Right atrium auricular region (tissue), 2 donors: ENCODE measurements at regions not wholly inside any gene's neighbourhood (a gene's known extent, or its start where the extent isn't known, plus 50 kb on each side); places are given as distances from the start of the nearest gene placed in this dataset.

Experiments used
- DNase-seq: peaks from one replicate; pipeline ENCODE4 v3.0.0-alpha.2; 2019; ENCODE audit warnings: low spot score
- H3K27ac ChIP-seq, 2 donors: fragments of 200-600 bp; sonication (generic); 1 replicate in 1 of 2; 2 replicates in 1 of 2; pipeline ENCODE4 v1.5.1; 2016 to 2019
- H3K27me3 ChIP-seq, 2 donors: fragments of 200-600 bp; sonication (generic); one replicate each; pipeline versions ENCODE4 v1.5.1 to v1.6.0; 2017 to 2019
- H3K36me3 ChIP-seq: fragments of 200-600 bp; sonication (generic); one replicate; pipeline ENCODE4 v1.5.1; 2016
- H3K4me1 ChIP-seq, 2 donors: fragments of 200-600 bp; sonication (generic); one replicate each; pipeline versions ENCODE4 v1.5.1 to v1.6.0; 2017 to 2019
- H3K4me3 ChIP-seq, 2 donors: fragments of 200-600 bp; sonication (generic); 1 replicate in 1 of 2; 2 replicates in 1 of 2; pipeline ENCODE4 v1.5.1; 2017 to 2019; ENCODE audit warnings: mild to moderate bottlenecking in 1 of 2, moderate library complexity in 1 of 2
- H3K9me3 ChIP-seq, 2 donors: fragments of 200-600 bp; sonication (generic); one replicate each; pipeline ENCODE4 v1.5.1; 2019
- CTCF ChIP-seq, 2 donors: fragments of 200-600 bp; sonication (generic); IDR thresholded peaks; one replicate each; pipeline ENCODE4 v1.5.1; 2019; ENCODE audit warnings: antibody characterized with exemption in 2 of 2

DNA sequence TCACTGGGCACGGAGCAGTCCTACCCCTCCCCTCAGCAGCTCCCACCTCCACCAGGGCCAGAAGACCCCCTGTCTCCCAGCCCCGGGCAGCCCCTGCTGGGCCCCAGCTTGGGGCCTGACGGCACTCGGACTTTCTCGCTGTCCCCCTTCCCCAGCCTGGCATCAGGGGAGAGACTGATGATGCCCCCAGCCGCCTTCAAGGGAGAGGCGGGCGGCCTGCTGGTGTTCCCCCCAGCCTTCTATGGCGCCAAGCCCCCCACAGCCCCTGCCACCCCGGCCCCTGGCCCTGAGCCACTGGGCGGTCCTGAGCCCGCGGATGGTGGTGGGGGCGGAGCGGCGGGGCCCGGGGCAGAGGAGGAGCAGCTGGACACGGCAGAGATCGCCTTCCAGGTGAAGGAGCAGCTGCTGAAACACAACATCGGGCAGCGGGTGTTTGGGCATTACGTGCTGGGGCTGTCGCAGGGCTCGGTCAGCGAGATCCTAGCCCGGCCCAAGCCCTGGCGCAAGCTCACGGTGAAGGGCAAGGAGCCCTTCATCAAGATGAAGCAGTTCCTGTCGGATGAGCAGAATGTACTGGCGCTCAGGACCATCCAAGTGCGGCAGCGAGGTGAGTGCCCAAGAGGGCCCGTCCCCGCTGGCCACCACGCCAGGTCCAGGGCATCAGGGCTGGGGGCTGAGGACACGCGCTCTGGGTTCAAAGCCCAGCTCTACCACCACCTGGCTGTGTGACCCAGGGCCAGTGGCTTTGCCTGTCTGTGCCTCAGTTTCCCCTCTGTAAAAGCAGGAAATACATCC, 58.6 kb downstream of the PHETA1 start:
- no peak for DNase-seq
- TF ChIP-seq CTCF (IDR thresholded peaks at IDR 0.05) = no peak
- Histone ChIP-seq H3K4me3 (no peak overlapping the region), H3K4me1 (no peaks in the 10 kb centered on the region), H3K27ac (no peak overlapping the region), H3K9me3 (peaks cover 0 to 11% of the 10 kb centered on the region in 2 donors), H3K27me3 (no peaks in the 10 kb centered on the region), H3K36me3 (no peaks in the 10 kb centered on the region)

DNA sequence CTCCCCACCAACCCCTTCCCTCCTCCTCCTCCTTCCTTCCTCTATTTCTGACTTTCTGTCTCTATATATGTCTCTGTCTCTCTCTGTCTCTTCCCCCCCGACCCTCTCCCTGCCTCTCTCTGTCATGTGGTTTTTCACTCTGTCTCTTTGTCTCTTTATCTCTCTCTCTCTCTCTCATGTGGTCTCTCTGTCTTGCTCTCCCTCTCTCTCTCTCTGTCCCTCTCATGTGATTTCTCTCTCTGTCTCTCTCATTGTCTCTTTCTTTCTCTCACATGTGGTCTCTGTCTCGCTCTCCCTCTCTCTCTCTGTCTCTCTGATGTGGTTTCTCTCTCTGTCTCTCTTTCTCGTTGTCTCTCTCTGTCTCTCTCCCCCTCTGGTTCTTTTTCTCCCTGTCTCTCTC, 59.3 kb downstream of the PHETA1 start:
- Histone ChIP-seq H3K9me3 (peaks cover 0 to 18% of the 10 kb centered on the region in 2 donors), H3K36me3 (no peaks in the 10 kb centered on the region), H3K4me3 (no peak overlapping the region), H3K4me1 (no peaks in the 10 kb centered on the region), H3K27ac (no peak overlapping the region), H3K27me3 (no peaks in the 10 kb centered on the region)
- no peak for DNase-seq
- no peak for TF ChIP-seq CTCF (IDR thresholded peaks at IDR 0.05)

DNA sequence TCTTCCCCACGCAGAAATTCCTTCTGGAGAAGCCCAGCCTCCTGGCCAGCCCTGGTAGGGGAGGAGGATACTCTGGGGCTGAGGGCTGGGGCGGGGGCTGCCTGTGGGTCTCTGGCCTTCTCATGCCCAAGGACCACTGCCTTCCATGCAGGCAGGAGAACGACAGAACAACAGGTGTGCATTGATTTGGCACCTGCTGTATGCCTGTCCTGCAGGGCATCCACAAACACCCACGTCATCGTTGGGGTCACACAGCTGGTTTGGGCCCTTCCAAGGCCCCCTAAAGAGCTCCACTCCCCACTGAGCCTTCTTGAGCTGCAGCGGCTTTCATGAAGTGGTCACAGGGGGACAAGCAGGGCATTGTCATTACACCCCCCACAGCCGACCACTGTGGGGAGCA, 60.4 kb downstream of the PHETA1 start:
- peaks cover 5 to 29% of the 10 kb centered on the region in 2 donors for H3K9me3 ChIP-seq
- no peak for TF ChIP-seq CTCF (IDR thresholded peaks at IDR 0.05)

DNA sequence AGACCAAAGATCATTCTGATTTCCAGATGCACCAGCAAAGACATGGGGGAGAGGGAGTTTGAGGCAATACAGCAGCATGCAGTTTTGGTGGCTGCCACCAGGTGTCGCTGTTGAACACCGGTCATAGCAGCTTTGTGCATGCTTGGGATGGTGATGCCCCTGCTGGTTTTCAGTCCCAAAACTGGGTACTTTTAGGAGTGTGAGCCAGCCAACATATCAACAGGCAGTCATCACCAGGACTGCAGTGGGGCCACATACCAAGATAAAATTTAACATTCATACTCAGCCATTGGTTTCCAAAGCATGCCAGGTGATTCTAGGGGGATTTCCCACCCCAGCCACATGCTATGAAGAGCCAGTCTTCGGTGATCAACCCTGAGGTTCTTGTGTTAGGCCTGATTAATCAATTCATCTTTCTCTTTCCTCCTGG, 64.2 kb downstream of the PHETA1 start:
- Histone ChIP-seq H3K9me3 (peaks cover 5 to 31% of the 10 kb centered on the region in 2 donors), H3K36me3 (no peaks in the 10 kb centered on the region), H3K27me3 (no peaks in the 10 kb centered on the region), H3K27ac (no peak overlapping the region), H3K4me3 (no peak overlapping the region), H3K4me1 (no peaks in the 10 kb centered on the region)
- no peak for DNase-seq
- peak in 1 of 2 donors; percentile 51 for TF ChIP-seq CTCF (IDR thresholded peaks at IDR 0.05)

More for the DNA sequence above, 60.4 kb downstream of the PHETA1 start:
- Histone ChIP-seq H3K36me3 (no peaks in the 10 kb centered on the region), H3K27me3 (no peaks in the 10 kb centered on the region), H3K4me3 (no peak overlapping the region), H3K27ac (no peak overlapping the region), H3K4me1 (no peaks in the 10 kb centered on the region)
- DNase-seq = no peak

DNA sequence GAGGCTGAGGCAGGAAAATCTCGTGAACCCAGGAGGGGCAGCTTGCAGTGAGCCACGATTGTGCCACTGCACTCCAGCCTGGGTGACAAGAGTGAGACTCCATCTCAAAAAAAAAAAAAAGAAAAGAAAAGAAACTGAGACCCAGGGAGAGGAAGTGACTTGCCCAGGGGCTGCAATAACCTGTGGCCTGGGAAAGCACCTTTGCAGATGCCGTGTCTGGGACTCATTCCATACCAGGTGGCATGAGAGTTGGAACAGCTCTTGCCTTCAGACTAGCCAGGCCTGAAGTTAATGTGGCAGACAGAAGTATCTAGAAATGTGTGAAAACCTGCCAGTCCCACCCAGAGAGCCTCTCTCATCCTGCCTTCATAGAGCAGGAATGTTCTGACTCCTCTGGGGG, 65.4 kb downstream of the PHETA1 start:
- Histone ChIP-seq H3K4me3 (no peak overlapping the region), H3K27me3 (no peaks in the 10 kb centered on the region), H3K9me3 (peaks cover 5 to 31% of the 10 kb centered on the region in 2 donors), H3K4me1 (no peaks in the 10 kb centered on the region), H3K36me3 (no peaks in the 10 kb centered on the region), H3K27ac (no peak overlapping the region)
- TF ChIP-seq CTCF (IDR thresholded peaks at IDR 0.05) = no peak
- no peak for DNase-seq
